Nephron progenitor cell (in vitro differentiated cells): ENCODE measurements at regions not wholly inside any gene's neighbourhood (a gene's known extent, or its start where the extent isn't known, plus 50 kb on each side); places are given as distances from the start of the nearest gene placed in this dataset.

Experiments used
- DNase-seq: peaks from one replicate; pipeline ENCODE4 v3.0.0; 2021
- H3K27ac Mint-ChIP-seq: 2 replicates; pipeline ENCODE4 v1.8.0; 2021; ENCODE audit warnings: mild to moderate bottlenecking, moderate library complexity, mixed read lengths
- H3K27me3 Mint-ChIP-seq: 2 replicates; pipeline ENCODE4 v1.8.0; 2021; ENCODE audit warnings: mild to moderate bottlenecking, low read depth, mixed read lengths; ENCODE audit not compliant: poor library complexity
- H3K36me3 Mint-ChIP-seq: 2 replicates; pipeline ENCODE4 v1.8.0; 2021; ENCODE audit warnings: low read depth, mixed read lengths
- H3K4me1 Mint-ChIP-seq: 2 replicates; pipeline ENCODE4 v1.8.0; 2021; ENCODE audit warnings: mixed read lengths
- H3K4me3 Mint-ChIP-seq: 2 replicates; pipeline ENCODE4 v1.8.0; 2021; ENCODE audit warnings: mild to moderate bottlenecking, moderate library complexity, mixed read lengths
- H3K9me3 Mint-ChIP-seq: 2 replicates; pipeline ENCODE4 v1.8.0; 2021; ENCODE audit warnings: mild to moderate bottlenecking, moderate library complexity, mixed read lengths
- TF ChIP-seq, protein P1 (sequence below): fragments of 200-600 bp; sonication (generic); IDR thresholded peaks from 2 replicates; pipeline ENCODE4 v1.5.0; 2021; ENCODE audit warnings: antibody characterized with exemption

DNA sequence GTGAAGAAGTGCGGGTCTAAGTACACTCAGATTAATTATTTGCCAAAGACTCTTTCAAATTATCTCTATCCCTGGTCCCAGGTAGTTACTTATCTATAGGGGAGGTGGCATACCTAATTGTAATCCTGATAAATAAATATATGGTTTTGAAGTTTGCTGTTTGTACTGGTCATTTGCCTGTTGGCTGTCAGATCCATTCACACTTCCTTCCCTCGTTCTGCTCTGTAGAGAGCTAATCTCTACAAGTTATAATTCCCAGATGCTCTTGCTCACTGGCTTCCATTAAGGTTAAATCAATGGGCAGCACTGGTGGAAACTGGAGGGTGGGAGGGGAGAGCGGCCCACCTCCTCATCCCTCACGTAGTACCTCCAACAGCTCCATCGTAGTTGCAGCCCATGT, 447.1 kb downstream of the TXNL1 start:
- Mint-ChIP-seq H3K9me3 (no peaks in the 10 kb centered on the region), H3K36me3 (no peaks in the 10 kb centered on the region), H3K4me1 (peaks cover 29% of the 10 kb centered on the region), H3K27ac (no peak overlapping the region), H3K27me3 (peaks cover 2% of the 10 kb centered on the region), H3K4me3 (no peak overlapping the region)
- TF ChIP-seq, protein P1, sequence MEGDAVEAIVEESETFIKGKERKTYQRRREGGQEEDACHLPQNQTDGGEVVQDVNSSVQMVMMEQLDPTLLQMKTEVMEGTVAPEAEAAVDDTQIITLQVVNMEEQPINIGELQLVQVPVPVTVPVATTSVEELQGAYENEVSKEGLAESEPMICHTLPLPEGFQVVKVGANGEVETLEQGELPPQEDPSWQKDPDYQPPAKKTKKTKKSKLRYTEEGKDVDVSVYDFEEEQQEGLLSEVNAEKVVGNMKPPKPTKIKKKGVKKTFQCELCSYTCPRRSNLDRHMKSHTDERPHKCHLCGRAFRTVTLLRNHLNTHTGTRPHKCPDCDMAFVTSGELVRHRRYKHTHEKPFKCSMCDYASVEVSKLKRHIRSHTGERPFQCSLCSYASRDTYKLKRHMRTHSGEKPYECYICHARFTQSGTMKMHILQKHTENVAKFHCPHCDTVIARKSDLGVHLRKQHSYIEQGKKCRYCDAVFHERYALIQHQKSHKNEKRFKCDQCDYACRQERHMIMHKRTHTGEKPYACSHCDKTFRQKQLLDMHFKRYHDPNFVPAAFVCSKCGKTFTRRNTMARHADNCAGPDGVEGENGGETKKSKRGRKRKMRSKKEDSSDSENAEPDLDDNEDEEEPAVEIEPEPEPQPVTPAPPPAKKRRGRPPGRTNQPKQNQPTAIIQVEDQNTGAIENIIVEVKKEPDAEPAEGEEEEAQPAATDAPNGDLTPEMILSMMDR: no peak
- DNase-seq: no peak

DNA sequence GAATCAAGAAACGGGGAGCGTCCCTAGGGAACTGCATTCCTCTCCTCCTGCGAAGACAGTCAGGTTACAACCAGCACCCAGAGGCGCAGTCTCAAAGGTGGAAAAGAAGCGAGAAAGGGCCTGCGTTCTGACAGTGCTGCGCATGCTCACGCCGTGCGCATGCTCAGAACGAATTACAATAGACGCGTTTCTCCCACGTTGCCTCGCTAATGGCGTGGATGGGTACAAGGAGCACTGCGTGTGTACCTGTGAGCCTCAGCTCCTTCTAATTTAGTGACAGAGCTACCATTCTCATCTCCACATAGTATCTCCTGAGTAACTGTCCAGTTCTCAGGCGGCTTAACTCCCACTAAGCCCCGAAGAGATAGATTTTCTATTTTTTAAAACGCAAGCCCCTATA, 448.8 kb downstream of the TXNL1 start:
- no peak overlapping the region for H3K27ac Mint-ChIP-seq
- no peak overlapping the region for H3K4me3 Mint-ChIP-seq
- H3K27me3 Mint-ChIP-seq: peaks cover 2% of the 10 kb centered on the region
- TF ChIP-seq, protein P1: no peak
- DNase-seq: peak; percentile 5
- H3K36me3 Mint-ChIP-seq: no peaks in the 10 kb centered on the region
- H3K9me3 Mint-ChIP-seq: peaks cover 6% of the 10 kb centered on the region
- peaks cover 29% of the 10 kb centered on the region for H3K4me1 Mint-ChIP-seq

DNA sequence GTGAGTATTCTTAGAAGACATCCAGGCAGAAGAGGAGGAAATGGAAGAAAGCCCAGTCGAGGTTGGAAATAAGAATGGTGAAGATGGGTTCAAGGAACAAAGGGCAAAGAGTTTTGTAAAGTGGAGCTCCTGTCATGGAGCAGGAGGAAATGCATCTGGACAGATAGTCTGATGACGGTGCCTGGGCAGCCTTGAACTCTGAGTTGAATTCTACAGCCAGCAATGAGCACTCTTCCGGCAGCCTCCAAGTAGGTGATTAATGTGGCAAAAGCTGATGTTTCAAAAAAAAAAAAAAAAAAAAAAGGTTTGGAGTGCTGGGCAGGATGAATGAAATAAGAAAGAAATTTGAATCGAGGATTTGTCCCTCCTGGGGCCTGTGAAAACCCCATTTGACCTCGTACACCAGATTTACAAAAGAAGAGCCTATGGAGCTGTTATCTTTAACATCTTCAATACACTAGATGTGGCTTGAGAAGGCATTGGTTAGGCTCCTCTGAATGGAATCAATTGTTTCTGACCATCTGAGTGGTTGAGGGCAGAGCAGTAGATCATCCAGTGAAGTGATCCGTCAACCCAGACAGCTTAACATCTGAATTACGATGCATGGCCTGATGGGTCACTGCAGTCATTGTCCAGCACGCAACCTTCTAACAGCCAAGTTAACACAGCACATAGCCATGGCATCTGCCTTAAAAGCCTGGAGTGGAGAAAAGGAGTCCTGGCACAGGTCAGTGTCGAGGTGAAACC, 449.7 kb downstream of the TXNL1 start:
- Mint-ChIP-seq H3K36me3 (no peaks in the 10 kb centered on the region), H3K4me1 (peaks cover 29% of the 10 kb centered on the region), H3K27me3 (peaks cover 2% of the 10 kb centered on the region), H3K9me3 (peaks cover 13% of the 10 kb centered on the region), H3K27ac (no peak overlapping the region), H3K4me3 (no peak overlapping the region)
- peak; percentile 6 for DNase-seq
- TF ChIP-seq, protein P1: no peak

DNA sequence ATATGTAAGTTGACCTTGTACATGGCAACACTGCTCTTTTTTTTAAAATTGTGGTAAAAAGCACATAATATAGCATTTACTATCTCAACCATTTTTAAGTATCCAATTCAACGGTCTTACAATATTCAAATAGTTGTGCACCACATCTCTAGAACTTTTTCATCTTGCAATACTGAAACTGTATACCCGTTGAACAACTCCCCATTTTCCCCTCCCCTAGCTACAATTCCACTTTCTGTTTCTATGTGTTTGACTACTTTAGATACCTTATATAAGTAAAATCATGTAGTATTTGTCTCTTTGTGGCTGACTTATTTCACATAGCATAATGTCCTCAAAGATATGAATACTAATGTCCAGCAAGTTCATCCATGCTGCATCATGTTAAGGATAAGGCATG, 452.1 kb downstream of the TXNL1 start:
- Mint-ChIP-seq H3K4me3 (no peak overlapping the region), H3K27me3 (peaks cover 2% of the 10 kb centered on the region), H3K9me3 (peaks cover 33% of the 10 kb centered on the region), H3K36me3 (peaks cover 7% of the 10 kb centered on the region), H3K4me1 (peaks cover 25% of the 10 kb centered on the region), H3K27ac (no peak overlapping the region)
- DNase-seq: no peak
- TF ChIP-seq, protein P1: no peak

DNA sequence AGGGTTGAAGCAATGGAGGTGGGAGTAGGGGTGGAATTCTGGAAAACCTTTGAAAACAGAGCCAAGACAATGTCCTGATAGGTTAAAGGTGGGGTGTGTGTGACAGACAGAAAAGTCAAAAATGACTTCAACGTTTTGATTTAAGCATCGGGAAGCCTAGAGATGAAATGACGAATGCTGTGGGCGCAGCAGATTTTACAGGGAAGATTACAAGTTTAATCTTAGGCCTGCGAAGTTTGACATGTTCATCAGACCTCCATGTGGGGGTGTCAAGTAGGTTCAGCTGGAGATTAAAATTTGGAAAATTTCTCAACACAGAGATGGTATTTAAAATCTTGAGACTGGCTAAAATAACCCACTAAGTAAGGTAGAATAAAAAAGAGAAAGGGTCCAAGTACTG, 453.3 kb downstream of the TXNL1 start:
- Mint-ChIP-seq H3K27me3 (peaks cover 2% of the 10 kb centered on the region), H3K9me3 (peaks cover 36% of the 10 kb centered on the region), H3K27ac (peak overlapping the region; percentile 57), H3K4me3 (no peak overlapping the region), H3K4me1 (peaks cover 22% of the 10 kb centered on the region), H3K36me3 (peaks cover 7% of the 10 kb centered on the region)
- no peak for DNase-seq
- TF ChIP-seq, protein P1: no peak

DNA sequence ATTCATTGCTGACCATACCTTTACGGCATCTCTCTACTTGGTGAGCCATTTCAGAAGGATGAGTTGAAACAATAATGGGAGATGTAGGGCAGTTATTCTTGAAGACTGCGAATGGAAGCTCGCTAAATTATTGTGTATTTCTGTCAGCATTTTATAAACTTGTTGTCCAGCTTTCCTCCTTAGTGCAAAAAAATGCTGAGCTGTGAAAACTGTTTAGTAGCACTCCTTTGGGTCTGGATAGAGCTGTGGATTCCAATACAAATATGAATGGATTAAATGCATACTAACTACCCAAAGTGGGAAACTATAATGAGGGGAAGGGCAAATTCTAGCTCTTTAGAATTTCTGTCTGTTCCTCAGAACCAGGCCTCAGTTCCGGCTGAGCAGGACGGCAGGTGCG, 461.6 kb downstream of the TXNL1 start:
- TF ChIP-seq, protein P1: no peak
- Mint-ChIP-seq H3K4me1 (peaks cover 7% of the 10 kb centered on the region), H3K4me3 (no peak overlapping the region), H3K27ac (no peak overlapping the region), H3K36me3 (no peaks in the 10 kb centered on the region), H3K27me3 (peaks cover 3% of the 10 kb centered on the region), H3K9me3 (peaks cover 5% of the 10 kb centered on the region)
- no peak for DNase-seq
